HG03442 (cell line): ENCODE measurements at regions not wholly inside any gene's neighbourhood (a gene's known extent, or its start where the extent isn't known, plus 50 kb on each side); places are given as distances from the start of the nearest gene placed in this dataset.
"Not testable (repeated sequence)": the region's sequence is repeated elsewhere in the genome, so short reads cannot be mapped to it uniquely, and the experiment has no call there.

Experiments used
- ATAC-seq: cut with Tn5 transposase; IDR thresholded peaks from one replicate; pipeline ENCODE4 v1.9.1; 2021; ENCODE audit warnings: mild to moderate bottlenecking, moderate library complexity; ENCODE audit not compliant: unreplicated experiment

DNA sequence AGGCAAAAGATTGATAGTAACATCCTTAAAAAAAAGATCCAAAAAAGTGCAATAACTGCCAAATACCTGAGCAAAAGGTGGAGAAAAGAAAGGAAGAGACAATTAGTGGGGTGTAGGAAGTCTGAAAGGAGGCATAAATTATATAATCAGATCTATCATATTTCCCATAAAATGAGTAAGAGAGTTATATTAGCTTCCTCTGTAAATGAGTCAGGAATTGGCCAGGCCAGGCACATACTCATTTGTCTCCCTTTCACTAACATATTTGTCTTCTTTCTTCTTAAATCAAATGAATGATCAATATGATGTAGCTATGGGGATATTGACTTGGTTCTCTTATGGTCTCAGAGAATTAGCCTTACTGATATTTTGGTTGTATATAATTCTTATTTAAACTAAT lies 292.3 kb upstream of the CADM2 start:
- ATAC-seq = no peak

GRCh38 chr3:84679211-84679610 lies 279.6 kb upstream of the CADM2 start:
- ATAC-seq = no peak

DNA sequence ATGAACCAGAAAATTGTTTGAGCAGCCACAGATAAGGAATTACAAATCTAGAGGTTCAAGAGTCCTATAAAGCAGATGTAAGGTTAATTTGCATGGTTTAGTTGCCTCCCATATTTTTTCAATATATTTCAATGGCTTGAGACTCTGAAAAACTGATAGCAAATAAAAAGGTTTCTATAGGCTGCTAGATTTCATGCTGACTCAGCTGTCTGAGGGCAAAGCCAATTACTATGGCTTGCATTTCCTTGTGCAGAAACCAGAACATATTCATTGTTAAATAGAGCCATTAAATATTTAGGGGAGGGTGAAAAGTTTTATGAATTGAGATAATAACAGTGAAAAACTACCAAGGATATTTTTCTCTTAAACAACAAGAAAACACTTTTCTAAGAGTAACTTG lies 278.1 kb upstream of the CADM2 start:
- no peak for ATAC-seq

- no peak for ATAC-seq
Measured at GRCh38 chr3:84683493-84683892, 275.3 kb upstream of the CADM2 start.

DNA sequence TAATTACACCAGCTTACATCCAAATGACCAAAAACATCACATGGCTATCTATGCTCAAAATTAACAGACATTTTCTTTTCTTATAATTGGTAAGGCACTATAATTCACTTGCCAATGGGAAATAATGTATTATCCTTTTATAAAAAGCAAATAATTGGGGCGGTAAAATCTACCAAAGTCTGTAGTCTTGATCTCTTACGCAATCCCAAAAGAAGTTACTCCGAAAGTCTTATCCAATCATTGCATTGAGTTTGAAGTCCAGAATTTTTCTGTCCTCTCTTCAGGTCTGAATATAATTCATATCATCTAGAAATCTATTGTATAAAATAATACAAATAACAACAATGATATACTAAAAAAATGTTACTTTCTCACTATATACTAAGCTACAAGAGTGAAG lies 273.3 kb upstream of the CADM2 start:
- no peak for ATAC-seq

DNA sequence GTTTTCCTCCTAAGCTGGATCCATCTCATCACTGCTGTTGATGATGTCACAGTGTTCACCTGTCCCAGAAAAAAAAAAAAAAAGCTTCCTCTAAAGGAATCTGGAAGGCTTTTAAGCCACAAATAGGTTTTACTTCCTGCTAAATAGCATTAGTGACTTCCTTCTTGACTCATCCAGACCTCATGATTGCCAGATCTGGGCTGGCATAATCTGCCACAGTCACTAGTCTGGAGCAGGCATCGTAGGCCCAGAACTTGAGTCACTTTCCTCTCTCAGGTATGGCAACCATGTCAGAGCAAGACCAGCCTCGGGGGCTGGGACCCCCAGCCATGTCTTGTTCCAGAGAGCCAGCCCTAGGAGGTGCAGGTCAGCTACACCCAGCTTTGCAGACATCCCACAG lies 266.5 kb upstream of the CADM2 start:
- ATAC-seq = no peak

GRCh38 chr3:84710288-84710687 lies 248.5 kb upstream of the CADM2 start:
- ATAC-seq = not testable (repeated sequence)

DNA sequence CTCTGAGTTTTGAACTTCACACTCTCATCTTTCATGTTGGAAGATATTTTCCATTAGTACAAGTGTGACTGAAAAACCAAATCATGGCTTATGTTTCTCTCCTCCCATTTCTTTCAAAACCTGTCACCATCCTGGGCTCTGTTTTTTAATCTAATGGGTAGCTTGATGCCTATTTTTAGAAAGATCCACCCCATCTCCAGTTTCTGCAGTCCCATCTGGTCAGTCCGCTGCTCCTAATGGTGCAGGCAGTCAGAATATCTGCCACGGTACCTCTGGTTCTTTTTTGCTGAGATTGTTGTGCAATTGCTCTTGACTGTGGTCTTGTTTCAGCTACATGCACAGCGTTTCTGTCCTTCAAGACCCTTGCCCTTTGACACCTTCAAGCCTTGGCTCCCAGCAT lies 240.9 kb upstream of the CADM2 start:
- ATAC-seq = no peak

DNA sequence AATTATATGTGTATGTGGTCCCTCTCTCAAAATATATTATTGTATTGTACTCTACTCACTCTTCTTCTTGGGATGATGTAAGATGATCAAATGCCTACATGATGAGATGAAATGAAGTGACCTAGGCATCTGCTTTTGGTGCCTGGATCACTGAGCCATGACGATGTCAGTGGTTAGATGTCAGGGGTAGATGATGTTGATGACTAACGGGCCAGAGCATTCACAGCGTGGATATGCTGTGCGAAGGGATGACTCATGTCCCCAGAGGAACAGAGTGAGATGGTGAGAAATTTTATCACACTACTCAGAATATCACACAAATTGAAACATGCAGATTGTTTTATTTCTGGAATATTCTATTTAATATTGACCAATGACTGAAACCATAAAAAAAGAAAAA lies 233.9 kb upstream of the CADM2 start:
- ATAC-seq = peak; percentile 49

- no peak for ATAC-seq
Measured at GRCh38 chr3:84727616-84728015, 231.2 kb upstream of the CADM2 start.

DNA sequence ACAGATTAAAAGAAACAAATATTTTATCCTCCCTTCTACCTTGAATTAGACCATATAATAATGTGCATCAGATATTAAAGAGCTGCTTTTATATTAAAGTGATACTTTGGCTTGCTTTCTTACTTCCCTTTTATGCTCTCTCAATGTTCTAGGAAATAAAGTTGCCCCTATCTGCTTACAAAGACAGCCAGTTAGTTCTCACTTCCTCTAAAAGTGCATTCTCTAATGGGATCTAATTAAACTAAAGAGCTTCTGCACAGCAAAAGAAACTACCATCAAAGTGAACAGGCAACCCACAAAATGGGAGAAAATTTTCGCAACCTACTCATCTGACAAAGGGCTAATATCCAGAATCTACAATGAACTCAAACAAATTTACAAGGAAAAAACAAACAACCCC lies 224.1 kb upstream of the CADM2 start:
- not testable (repeated sequence) for ATAC-seq

DNA sequence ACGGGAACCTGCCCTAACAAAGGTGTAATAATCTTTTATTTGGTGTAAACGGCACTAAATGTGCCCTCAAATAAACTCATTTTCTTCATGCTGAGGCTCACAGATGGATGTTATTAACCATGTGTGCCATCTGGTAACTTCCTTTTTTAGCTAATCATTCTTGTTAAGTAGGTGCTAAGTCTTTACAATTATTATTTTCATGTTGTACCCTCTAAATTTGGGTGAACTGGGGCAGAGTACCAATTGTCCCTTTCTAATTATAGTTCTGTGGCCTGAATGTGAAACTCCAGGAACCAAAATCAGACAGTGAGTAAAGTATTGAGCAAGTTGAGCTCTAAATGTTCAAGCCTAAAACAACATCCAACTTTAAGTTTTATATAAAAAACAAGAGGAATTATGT lies 220.7 kb upstream of the CADM2 start:
- no peak for ATAC-seq

DNA sequence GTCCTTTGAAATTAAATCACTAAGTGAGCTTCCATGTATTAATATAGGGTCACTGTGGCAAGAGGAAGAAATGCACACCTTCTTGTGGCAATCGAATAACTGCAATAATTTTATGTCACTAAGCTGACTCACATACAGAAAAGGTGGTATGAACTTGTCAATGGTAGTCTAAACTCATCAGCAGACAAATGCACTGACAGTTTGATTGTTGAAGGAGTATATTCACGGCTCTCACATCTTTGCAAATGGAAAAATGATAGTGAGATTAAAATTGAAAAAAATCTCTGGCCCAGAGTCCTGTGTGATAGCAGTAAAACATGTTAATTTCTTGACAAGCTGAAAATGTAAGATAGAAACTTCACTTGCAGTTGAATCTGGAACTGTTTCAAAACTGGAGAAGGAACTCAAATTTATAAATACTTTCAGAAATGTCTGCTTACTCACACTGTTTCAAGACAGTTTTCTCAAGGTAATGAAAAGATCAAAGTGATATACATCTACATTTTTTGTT lies 215.8 kb upstream of the CADM2 start:
- ATAC-seq = no peak

- no peak for ATAC-seq
Measured at GRCh38 chr3:84744130-84744529, 214.7 kb upstream of the CADM2 start.

DNA sequence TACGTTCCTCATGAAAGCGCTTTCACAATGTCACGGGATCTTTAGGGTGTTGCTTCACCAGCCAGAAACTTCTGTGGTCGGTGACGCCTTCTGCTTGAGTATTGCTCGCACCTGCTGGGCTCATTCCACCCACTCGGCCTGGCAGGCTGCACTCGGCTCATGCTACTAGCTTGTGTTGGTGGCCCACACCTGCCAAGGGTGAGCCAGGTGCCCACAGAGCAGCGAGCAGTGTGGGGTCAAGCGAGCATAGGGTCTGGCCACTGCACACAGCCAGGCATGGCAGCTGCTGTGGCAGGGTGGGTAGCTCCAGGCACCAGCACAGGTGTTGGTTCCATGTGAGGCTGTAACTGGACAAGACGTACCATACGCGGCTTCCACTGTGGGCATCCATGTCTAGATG lies 202.9 kb upstream of the CADM2 start:
- no peak for ATAC-seq

DNA sequence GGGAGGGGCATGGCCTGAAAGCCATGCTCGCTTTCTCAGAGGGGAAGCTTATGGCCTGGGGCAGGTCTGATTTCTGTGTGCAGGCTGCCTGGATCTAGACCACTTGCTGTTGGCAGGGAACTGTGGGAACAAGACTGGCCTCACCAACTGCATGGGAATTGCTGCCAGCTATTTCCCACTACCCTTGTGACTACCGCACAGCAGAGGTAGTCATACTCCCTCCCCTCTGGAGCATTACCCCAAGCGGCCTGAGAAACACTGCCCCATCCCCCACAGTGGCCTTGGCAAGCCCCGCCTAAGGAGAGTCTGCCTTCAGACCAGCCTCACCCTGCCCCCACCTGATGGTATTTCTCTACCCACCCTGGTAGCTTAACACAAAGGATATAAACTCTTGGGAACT lies 199.4 kb upstream of the CADM2 start:
- no peak for ATAC-seq

GRCh38 chr3:84772841-84773240 lies 185.9 kb upstream of the CADM2 start:
- ATAC-seq = no peak

GRCh38 chr3:84783281-84783680 lies 175.5 kb upstream of the CADM2 start:
- ATAC-seq = no peak

- ATAC-seq = no peak
Measured at GRCh38 chr3:84789961-84790360, 168.8 kb upstream of the CADM2 start.

- ATAC-seq = no peak
Measured at GRCh38 chr3:84806958-84807357, 151.8 kb upstream of the CADM2 start.

DNA sequence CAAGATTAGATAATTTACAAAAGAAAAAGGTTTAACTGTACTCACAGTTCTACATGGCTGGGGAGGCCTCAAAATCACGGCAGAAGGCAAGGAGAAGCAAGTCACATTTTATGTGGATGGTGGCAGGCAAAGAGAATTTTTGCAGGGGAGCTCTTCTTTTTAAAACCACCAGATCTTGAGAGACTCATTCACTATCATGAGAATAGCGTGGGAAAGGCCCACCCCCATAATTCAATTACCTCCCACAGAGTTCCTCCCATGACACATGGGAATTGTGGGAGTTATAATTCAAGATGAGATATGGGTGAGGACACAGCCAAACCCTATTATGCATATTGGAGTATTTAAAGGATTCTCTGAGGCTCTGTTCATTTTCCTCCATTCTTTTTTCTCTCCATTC lies 138.7 kb upstream of the CADM2 start:
- ATAC-seq = no peak

DNA sequence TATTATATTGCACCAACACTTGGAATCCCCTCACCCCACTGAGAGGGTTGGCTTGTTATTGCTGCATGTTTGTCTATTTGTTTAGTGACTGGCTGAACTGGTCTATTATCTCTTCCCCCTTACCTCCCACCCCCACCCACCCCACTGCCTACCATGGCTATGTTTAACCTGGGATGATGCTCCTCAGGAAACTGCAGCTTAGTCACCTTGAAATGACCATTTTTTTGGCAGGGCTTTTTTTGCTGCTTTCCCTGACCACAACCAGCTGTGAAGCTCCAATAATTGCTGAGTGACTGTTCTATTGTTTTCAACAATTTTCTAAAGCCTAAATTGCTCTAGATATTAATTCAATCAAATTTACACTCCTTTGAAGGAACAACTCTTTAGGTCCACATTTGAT lies 137.9 kb upstream of the CADM2 start:
- ATAC-seq = no peak

- ATAC-seq = no peak
Measured at GRCh38 chr3:84825817-84826216, 133.0 kb upstream of the CADM2 start.

- ATAC-seq = no peak
Measured at GRCh38 chr3:84830476-84830875, 128.3 kb upstream of the CADM2 start.
